NCI-H146 treated with DMSO at 0.1 percent for 48 hours (cell line): ENCODE measurements at regions not wholly inside any gene's neighbourhood (a gene's known extent, or its start where the extent isn't known, plus 50 kb on each side); places are given as distances from the start of the nearest gene placed in this dataset.
"Not testable (repeated sequence)": the region's sequence is repeated elsewhere in the genome, so short reads cannot be mapped to it uniquely, and the experiment has no call there.

Experiments
- DNase-seq: peaks from one replicate; lab custom pipeline; 2025; ENCODE audit not compliant: unreplicated experiment; lab: John Stamatoyannopoulos, UW

GRCh38 chr1:101532377-101532776, 295.6 kb downstream of the S1PR1 start:
- no peak for DNase-seq

DNA sequence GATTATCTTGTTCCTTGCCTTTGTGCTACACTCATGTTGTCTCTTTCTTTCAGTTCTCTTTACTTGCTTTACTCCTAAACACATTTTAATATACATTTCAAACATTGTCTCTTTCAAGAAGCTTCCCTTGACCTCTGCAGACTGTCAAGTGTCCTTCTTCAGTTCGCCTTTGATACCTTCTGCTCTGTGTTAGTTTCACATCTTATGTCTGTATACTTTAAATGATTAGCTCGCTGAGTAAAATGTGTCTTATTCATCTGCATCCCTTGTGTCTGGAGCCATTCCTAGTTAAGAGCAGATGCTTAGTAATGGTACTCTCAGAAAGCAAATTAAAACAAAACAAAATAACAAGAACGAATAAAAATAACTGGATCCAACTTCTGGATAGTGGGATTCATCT, 303.3 kb downstream of the S1PR1 start:
- no peak for DNase-seq

DNA sequence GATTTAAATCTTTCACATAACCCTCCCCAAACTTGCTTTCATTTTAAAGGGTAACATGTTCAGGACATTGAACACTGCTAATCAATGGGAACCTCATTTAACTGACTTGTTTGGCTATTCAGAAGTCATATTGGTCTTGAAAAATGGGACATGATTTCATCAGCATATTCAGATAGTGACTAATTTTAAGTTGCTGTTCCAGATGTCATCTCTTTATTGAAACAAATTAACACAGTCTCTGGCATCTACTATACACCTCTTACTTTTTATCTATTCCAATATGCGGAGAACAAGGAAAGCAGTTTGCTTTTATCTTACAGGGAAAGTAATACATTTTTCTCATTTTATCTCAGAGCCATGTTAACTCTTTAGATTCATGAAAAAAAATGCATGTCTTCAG, 310.1 kb downstream of the S1PR1 start:
- DNase-seq: no peak

- DNase-seq: no peak
Observed at GRCh38 chr1:101547357-101547756, 310.5 kb downstream of the S1PR1 start.

GRCh38 chr1:101548376-101548775, 311.6 kb downstream of the S1PR1 start:
- DNase-seq: no peak

DNA sequence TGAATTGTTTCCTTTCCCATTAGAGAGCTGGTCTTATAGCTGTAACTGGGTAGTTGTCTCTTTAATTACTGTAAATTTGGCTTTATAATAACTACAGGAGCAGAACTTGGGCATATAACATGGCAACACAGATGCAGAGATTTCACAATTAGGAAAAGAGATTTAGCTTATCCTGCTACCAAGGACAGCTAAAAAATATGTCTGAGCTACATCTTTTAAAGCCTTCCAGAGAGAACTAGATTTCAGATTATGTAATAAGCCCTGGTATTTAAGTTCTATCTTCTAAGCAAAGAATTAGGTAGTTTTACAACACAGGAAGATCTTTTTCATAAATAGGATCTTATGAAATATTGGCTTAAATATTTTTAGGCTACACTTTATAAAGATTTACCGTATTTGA, 313.8 kb downstream of the S1PR1 start:
- DNase-seq: no peak

GRCh38 chr1:101566883-101567538, 330.2 kb downstream of the S1PR1 start:
- DNase-seq: no peak

GRCh38 chr1:101567582-101568189, 330.9 kb downstream of the S1PR1 start:
- no peak for DNase-seq

DNA sequence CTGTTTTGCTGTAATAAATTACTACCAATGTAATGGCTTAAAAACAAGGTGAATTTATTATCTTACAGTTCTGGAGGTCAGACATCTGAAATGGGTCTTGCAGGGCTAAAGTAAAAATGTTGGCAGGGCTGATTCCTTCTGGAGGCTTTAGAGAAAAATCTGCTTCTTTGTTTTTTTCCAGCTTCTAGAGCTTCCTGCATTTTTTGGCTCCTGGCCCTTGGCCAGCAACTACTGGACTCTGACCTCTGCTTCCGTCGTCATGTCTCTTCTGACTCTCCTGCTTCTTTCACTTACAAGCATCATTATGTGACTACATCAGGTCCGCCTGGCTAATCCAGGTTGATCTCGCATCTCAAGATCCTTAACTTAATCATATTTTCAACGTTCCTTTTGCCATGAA, 350.9 kb downstream of the S1PR1 start:
- DNase-seq: no peak

DNA sequence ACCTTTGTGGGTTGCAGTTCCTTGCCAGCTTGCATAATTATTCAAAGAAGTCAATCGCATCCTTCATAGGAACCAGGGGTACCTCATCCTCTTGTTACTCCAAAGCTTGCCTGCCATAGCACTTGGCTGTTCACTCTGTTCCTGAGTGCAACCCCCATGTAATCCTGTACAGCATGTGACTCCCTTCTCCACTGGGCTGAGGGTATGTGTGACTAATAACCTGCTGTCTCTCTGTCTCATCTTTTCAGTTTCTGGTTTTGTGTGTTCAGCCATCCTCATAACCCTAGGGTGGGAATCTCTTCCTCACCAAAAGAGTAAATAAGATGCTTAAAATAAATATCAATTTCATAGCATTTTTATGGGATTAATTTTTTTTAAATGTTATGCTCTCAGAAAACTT, 351.9 kb downstream of the S1PR1 start:
- no peak for DNase-seq

DNA sequence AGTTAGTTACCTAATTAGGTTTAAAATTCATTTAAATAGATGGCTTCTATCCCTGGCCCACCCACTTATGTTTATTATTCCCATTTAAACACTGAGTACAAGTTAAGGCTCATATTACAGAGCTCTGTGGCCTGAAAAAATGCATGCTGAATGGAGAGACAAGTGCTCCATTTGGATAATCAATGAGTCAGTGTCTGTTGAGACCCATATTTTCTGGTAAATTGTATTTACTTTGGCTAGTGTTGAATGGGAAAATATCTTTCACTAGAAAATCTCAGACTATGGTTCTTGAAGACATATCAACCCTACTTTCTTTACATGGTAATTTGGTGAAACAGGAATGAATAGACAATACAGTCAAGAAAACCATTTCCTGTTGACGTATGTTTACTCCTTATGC, 356.0 kb downstream of the S1PR1 start:
- no peak for DNase-seq

- DNase-seq: no peak
Observed at GRCh38 chr1:101595881-101596374, 359.1 kb downstream of the S1PR1 start.

GRCh38 chr1:101600615-101601014, 363.8 kb downstream of the S1PR1 start:
- not testable (repeated sequence) for DNase-seq

DNA sequence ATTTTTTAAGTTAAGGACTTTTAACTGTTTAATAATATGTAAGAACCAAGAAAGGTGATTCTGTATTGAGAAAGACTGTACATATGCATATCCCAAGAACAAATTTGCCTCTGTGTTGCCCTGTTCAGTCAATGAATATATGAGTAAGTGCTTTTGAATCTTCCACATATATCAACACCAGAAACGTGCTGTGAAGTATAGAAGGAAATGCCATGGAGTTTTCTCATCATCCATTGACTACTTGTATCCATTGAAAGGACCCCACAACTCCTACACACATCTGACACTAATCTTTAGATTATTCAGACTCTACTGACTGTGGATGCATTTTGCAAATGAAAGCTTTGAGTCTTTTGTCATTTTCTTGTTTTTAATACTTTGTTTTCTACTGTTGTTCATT, 366.9 kb downstream of the S1PR1 start:
- no peak for DNase-seq

GRCh38 chr1:101605878-101606277, 369.1 kb downstream of the S1PR1 start:
- no peak for DNase-seq

- no peak for DNase-seq
Observed at GRCh38 chr1:101613546-101613945, 376.7 kb downstream of the S1PR1 start.

DNA sequence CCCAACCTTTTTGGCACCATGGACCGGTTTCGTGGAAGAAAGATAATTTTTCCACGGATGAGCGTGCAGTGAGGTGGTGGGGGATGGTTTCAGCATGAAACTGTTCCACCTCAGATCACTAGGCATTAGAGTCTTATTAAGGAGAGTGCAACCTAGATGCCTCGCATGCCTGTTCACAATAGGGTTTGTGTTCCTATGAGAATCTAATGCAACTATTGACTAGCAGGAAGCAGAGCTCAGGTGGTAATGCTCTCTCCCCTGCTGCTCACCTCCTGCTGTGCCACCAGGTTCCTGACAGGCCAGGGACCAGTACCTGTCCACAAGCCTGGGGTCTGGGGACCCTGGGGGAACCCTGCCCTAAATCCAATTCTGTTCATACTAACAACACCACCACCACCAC, 377.8 kb downstream of the OLFM3 start:
- DNase-seq: no peak

GRCh38 chr1:101632548-101633272, 364.0 kb downstream of the OLFM3 start:
- no peak for DNase-seq

DNA sequence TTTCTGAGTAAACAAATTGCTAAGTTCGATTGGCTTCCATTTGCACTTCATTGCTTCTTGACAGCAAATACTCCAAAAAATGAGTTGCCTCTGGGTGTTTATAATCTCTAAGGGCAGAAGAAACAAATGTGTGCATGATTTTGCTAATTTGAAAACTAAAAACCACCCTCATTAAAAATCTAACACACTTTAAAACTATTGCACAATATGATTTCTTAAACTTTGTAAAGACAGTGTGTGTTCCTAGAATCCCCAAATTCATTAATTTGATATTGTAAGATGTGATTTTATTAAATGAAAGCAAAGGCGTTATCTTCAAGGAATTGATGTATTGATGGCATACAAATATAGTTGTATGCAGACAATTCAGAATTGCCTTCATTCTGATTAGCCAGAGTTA, 350.9 kb downstream of the OLFM3 start:
- no peak for DNase-seq

GRCh38 chr1:101652484-101652883, 344.2 kb downstream of the OLFM3 start:
- DNase-seq: no peak

DNA sequence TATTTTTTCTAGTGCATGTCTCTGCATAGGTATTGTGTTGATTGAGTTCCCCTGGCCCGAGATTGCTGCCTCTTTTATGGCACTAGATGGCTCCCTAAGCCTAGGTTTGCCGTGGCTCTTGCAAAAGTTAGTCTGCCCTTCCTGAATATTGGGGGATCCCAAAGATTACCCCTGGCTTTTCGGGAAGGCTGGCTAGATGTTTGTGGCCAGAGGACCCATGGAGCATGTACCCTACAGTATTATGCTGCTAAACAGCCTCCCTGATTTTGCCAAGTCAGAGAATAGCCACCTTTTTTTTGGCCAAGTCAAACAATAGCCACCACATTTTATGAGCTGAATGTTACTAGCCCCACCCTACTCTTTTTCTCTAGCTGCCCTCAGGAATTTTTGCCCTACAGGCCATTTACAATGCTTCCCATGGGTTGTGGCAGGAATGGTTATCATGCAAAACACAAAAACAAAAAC, 343.2 kb downstream of the OLFM3 start:
- no peak for DNase-seq

DNA sequence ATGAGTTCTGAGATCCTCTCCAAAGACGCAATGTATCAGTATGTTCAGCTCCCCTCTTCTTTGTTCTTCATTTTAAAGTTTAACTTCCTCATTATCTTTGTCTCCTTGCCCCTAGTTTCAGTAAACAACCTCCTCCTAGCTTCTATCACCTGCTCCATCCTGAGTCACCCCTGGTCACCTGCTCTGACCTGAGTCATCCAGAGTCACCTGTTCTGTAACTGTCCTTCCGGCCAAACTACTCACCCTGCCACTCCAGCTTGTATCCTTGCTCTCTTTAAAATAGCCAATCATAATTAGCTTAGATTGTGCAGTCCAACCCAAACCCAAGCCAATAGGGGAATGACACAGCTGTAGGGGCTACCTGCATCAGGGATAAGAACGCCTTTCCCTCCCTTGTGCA, 332.0 kb downstream of the OLFM3 start:
- no peak for DNase-seq
